ENCODE measurements at regions not wholly inside any gene's neighbourhood (a gene's known extent, or its start where the extent isn't known, plus 50 kb on each side); places are given as distances from the start of the nearest gene placed in this dataset.
"Not testable (repeated sequence)": the region's sequence is repeated elsewhere in the genome, so short reads cannot be mapped to it uniquely, and the experiment has no call there.

DNA sequence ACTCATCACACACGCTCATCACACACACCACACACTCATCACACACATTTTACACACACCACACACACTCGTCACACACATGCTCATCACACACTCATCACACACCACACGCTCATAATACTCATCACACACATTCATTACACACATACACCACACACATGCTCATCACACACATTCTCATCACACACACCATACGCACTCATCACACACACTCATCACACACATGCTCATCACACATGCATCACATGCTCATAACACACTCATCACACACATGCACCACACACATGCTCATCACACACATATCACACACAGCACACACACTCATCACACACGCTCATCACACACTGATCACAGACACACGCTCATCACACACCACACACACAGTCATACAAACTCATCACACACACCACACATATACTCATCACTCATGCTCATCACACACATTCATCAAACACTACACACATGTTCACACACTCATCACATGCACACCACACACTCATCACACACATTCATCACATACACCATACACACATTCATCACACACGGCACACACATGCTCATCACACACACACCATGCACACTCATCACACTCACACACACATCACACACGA is 247.1 kb upstream of the SGCG start:
- ATAC-seq = no peak
- H3K9me3 Mint-ChIP-seq = no peaks in the 10 kb centered on the region
- H3K4me3 Mint-ChIP-seq = no peak overlapping the region
- H3K27ac Mint-ChIP-seq = no peak overlapping the region
- no peaks in the 10 kb centered on the region for H3K4me1 Mint-ChIP-seq
- no peak for DNase-seq (ENCODE audit: low spot score in 2 of 2)
- no peaks in the 10 kb centered on the region for H3K36me3 Mint-ChIP-seq

DNA sequence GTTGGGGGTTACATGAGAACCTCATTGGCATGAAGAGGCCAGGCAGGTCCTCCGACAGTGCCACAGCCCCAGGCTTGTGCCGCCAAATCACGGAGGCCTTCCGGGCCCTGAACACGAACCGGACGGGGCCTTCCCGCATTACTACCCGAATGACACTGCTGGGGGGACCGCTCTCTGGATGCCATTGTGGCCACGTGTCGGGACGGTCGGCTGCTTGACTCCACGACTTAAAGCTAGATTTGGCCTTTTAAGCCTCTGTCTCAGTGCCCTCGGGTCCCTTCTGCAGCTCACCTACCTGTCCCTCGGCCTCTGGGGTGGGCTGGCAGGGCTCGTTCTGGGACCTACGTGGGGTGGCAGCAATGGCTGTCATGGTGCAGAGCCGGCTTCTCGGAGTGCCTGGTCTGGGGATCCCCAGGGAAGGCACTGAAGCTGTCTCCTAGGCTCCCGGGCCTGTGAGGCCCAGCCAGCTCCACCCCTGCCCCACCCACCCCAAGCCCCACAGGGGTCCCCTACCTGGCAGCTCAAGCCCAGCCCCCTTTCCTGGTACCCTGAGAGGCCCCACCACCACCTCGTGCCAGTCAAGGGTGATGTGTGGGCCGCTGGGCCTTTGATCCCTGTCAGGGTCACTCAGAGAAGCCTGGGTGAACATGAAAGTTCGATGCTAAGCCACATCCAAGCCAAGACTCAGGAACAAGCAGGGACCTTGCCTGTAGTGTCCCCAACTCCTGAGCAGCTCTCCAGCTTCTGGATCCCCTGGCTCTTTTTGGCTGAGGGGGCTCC is 245.8 kb upstream of the SGCG start:
- Mint-ChIP-seq H3K4me1 (no peaks in the 10 kb centered on the region), H3K4me3 (no peak overlapping the region), H3K9me3 (no peaks in the 10 kb centered on the region), H3K27ac (no peak overlapping the region), H3K36me3 (no peaks in the 10 kb centered on the region)
- no peak for DNase-seq (ENCODE audit: low spot score in 2 of 2)
- no peak for ATAC-seq

DNA sequence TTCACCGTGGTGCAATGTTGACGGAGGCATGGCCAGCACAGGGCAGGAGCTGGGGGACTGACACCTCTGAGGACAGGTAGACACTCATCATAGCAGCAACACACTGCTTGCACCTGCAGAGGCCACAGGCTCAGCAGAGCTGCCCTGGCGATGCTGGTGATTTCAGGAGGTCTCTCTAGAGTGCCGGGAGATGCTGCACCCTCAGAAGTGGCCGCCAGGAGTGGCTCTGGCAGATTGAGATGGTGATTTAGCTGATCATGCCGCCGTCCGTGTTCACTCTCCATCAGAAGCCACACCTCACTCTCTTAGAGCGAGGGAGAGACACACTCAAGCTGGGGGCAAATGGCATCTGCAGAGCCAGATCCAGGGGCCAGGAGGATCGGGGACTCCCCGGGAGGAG is 244.6 kb upstream of the SGCG start:
- no peak for ATAC-seq
- no peak for DNase-seq (ENCODE audit: low spot score in 2 of 2)
- Mint-ChIP-seq H3K36me3 (no peaks in the 10 kb centered on the region), H3K4me1 (no peaks in the 10 kb centered on the region), H3K9me3 (no peaks in the 10 kb centered on the region), H3K4me3 (no peak overlapping the region), H3K27ac (no peak overlapping the region)

DNA sequence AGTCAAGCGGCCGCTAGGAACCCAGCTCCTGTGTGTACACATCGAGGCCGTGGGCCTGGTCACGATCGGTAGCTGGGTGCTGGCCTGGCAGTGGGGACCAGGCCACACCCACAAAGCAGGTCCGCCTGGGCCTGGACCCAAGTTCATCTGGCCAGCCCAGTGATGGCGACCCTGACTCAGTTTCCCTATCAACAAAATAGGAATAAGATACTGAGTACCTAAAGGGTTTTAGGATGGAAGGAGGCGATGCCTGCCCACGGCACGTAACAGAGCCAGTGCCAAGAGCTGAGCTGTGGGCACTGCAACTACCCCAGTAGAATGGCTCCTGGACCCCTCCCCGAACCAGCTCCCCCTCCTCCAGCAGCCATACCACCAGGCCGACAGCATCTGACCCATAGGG is 243.5 kb upstream of the SGCG start:
- ATAC-seq = no peak
- H3K4me3 Mint-ChIP-seq = no peak overlapping the region
- no peak overlapping the region for H3K27ac Mint-ChIP-seq
- no peak for DNase-seq (ENCODE audit: low spot score in 2 of 2)
- H3K4me1 Mint-ChIP-seq = no peaks in the 10 kb centered on the region
- no peaks in the 10 kb centered on the region for H3K9me3 Mint-ChIP-seq
- H3K36me3 Mint-ChIP-seq = no peaks in the 10 kb centered on the region

DNA sequence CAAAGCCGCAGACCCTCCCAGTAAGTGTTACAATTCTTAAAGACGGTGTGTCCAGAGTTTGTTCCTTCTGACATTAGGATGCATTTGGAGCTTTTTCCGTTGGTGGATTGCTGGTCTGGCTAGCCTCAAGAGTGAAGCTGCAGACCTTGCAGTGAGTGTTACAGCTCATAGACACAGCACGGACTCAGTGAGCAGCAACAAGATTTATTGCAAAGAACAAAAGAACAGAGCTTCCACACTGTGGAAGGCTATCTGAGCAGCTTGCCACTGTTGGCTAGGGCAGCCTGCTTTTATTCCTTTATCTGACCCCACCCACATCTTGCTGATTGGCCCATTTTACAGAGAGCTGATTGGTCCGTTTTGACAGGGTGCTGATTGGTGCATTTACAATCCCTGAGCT is 242.8 kb upstream of the SGCG start:
- Mint-ChIP-seq H3K27ac (no peak overlapping the region), H3K4me1 (no peaks in the 10 kb centered on the region), H3K4me3 (no peak overlapping the region), H3K36me3 (no peaks in the 10 kb centered on the region), H3K9me3 (no peaks in the 10 kb centered on the region)
- DNase-seq (ENCODE audit: low spot score in 2 of 2) (peak in 1 of 2 donors; percentile 20), ATAC-seq (no peak)

DNA sequence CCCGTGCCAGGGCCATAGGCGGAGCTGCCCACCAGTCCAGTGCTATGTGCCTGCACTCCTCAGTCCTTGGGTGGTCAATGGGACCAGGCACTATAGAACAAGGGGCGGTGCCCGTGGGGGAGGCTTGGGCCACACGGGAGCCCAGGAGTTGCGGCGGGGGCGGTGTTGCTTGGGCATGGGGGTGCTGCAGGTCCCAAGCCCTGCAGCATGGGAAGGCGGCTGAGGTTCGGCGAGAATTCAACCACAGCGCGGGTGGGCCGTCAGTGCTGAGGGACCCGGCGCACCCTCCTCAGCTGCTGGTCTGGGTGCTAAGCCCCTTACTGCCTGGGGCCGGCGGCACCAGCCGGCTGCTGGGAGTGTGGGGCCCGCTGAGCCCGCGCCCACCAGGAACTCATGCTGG is 242.2 kb upstream of the SGCG start:
- H3K27ac Mint-ChIP-seq = no peak overlapping the region
- no peak overlapping the region for H3K4me3 Mint-ChIP-seq
- no peaks in the 10 kb centered on the region for H3K36me3 Mint-ChIP-seq
- ATAC-seq = no peak
- H3K4me1 Mint-ChIP-seq = no peaks in the 10 kb centered on the region
- no peaks in the 10 kb centered on the region for H3K9me3 Mint-ChIP-seq
- peak in 1 of 2 donors; percentile 6 for DNase-seq (ENCODE audit: low spot score in 2 of 2)

DNA sequence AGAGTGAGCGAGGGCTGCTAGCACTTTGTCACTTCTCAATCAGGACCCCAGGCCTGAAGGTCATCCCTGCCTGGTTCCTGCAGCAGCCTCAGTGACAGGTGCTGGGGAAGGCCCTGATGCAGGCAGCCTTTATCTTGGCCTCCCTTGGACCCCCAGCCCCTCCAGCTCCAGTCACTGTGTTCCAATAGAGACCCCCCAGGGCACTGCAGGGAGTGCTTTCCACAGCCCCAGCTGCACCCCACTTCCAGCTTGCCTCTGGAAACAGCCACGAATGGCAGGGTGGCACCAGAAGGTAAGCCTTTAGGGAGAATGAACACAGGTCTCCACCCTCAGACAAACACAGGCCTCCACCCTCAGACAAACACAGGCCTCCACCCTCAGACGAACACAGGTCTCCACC is 241.6 kb upstream of the SGCG start:
- no peak overlapping the region for H3K4me3 Mint-ChIP-seq
- no peaks in the 10 kb centered on the region for H3K4me1 Mint-ChIP-seq
- no peaks in the 10 kb centered on the region for H3K36me3 Mint-ChIP-seq
- ATAC-seq (no peak), DNase-seq (ENCODE audit: low spot score in 2 of 2) (peak in 1 of 2 donors; percentile 17)
- H3K27ac Mint-ChIP-seq = no peak overlapping the region
- no peaks in the 10 kb centered on the region for H3K9me3 Mint-ChIP-seq

DNA sequence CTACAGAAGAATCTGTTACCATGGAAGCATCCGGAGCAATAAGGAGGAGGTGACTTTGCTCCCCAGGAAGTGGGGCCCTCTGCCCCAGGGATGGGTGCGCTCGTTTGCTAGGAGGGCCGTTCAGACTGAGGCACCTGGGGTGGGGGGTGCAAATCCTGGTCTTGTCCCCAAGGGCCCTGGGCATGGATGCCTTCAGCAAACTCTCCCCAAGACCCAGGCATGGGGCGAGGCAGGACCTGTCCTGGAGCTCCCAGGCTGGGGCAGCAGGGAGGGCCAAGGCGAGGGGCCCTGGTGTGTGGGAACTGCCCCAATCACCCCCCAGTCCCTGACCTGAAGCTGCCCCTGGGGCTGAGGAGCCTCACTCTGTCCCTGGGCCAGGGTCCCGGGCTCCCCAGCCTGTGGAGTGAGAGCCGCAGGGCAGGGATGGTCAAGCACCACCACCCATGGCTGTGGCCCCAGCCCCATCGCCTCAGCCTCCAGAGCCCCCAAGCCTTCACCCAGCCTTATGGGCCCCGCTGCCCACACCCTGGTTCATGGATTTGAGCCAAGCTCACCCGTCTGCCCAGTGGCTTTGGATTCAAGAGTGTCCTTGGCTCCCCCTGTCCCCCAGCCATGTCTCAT is 240.6 kb upstream of the SGCG start:
- Mint-ChIP-seq H3K9me3 (no peaks in the 10 kb centered on the region), H3K4me1 (no peaks in the 10 kb centered on the region), H3K36me3 (no peaks in the 10 kb centered on the region), H3K4me3 (no peak overlapping the region), H3K27ac (no peak overlapping the region)
- DNase-seq (ENCODE audit: low spot score in 2 of 2) = no peak
- ATAC-seq = no peak

DNA sequence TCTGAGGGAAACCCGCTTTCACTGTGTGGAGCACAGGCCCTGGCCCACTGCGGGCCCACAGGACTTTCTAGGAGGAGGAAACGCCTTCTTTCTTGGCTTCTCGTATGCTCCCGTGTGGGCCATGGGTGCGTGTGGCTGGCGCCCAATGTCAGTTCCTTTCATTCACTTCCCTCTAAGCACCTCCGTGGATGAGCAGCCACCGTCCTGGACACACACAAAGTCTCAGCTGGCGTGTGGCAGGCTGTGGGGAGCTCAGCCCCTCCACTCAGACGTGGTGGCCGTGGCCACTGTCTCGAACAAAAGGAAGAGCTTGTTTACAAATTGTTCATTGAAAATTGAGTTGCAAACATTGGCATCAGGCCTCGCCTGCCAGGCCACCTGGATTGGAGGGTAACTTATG is 240.0 kb upstream of the SGCG start:
- H3K4me3 Mint-ChIP-seq = no peak overlapping the region
- H3K4me1 Mint-ChIP-seq = no peaks in the 10 kb centered on the region
- ATAC-seq (no peak), DNase-seq (ENCODE audit: low spot score in 2 of 2) (no peak)
- H3K36me3 Mint-ChIP-seq = no peaks in the 10 kb centered on the region
- H3K9me3 Mint-ChIP-seq = no peaks in the 10 kb centered on the region
- H3K27ac Mint-ChIP-seq = no peak overlapping the region

DNA sequence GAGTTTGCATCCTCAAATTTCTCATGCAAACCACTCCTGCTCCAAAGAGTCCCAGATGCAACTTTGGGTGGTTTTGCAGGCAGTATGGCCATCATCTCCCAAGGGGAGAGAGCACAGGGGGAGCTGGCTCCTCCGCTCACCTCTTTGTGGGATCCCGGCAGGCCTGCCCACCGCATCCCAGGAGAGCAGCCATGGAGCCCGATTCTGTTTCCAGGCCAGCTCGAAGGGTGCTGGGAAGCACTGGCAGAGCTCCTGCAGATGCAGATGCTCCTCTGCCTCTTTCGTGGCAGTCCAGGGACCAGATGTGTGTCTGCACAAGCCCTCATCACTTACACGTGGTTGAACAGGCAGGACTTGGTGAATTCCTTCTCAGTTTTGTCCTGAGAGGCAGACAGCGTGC is 239.3 kb upstream of the SGCG start:
- H3K36me3 Mint-ChIP-seq = not testable (repeated sequence)

DNA sequence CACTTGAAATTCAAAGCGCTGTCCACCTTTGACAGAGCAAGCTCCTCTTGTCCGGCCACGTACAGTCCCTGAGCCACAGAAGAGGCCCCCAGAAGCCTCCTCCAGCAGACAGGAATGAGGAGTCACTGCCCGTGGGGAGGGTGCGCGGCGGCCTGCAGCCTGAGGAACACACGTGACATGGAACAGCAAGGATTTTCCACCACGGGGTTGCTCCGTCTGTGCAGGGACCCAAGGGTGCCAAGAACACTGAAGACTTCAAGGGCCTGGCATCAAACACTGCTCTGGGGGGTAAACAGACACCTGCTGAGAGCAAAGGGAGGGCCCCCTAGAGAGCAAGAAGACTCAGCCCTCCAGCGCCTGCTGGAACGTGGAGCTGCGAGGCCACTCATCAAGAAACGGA is 237.9 kb upstream of the SGCG start:
- not testable (repeated sequence) for H3K9me3 Mint-ChIP-seq, ATAC-seq, H3K4me3 Mint-ChIP-seq, H3K36me3 Mint-ChIP-seq, H3K27ac Mint-ChIP-seq, H3K4me1 Mint-ChIP-seq
- DNase-seq (ENCODE audit: low spot score in 2 of 2) = peak in 1 of 2 donors; percentile 32

More for the DNA sequence above, 239.3 kb upstream of the SGCG start:
- H3K9me3 Mint-ChIP-seq, ATAC-seq, H3K4me3 Mint-ChIP-seq, H3K4me1 Mint-ChIP-seq, H3K27ac Mint-ChIP-seq: not testable (repeated sequence)
- DNase-seq (ENCODE audit: low spot score in 2 of 2) = peak in 1 of 2 donors; percentile 23

DNA sequence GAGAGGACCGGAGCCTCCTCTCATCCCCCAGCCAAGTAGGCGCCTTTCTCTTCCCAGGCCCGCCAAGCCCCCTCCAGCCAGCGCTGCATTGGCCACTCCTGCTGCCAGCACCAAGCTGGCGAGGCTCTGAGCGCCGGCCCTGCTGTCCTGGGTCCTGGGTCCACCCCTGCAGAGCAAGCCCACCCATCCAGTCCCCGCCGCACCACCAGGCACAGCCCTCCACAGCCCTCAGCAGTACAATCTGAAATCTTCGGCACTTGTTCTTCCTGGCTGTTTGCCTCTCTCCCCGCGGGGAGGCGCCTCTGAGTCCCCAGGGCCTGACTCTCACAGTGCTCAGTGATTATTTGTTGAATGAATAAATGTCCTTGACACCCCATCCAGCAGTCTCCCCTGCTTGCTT is 236.4 kb upstream of the SGCG start:
- H3K36me3 Mint-ChIP-seq = no peaks in the 10 kb centered on the region
- no peaks in the 10 kb centered on the region for H3K4me1 Mint-ChIP-seq
- no peaks in the 10 kb centered on the region for H3K9me3 Mint-ChIP-seq
- peak; percentile 17 for ATAC-seq
- H3K4me3 Mint-ChIP-seq = no peak overlapping the region
- DNase-seq (ENCODE audit: low spot score in 2 of 2) = peak in 1 of 2 donors; percentile 26
- no peak overlapping the region for H3K27ac Mint-ChIP-seq

DNA sequence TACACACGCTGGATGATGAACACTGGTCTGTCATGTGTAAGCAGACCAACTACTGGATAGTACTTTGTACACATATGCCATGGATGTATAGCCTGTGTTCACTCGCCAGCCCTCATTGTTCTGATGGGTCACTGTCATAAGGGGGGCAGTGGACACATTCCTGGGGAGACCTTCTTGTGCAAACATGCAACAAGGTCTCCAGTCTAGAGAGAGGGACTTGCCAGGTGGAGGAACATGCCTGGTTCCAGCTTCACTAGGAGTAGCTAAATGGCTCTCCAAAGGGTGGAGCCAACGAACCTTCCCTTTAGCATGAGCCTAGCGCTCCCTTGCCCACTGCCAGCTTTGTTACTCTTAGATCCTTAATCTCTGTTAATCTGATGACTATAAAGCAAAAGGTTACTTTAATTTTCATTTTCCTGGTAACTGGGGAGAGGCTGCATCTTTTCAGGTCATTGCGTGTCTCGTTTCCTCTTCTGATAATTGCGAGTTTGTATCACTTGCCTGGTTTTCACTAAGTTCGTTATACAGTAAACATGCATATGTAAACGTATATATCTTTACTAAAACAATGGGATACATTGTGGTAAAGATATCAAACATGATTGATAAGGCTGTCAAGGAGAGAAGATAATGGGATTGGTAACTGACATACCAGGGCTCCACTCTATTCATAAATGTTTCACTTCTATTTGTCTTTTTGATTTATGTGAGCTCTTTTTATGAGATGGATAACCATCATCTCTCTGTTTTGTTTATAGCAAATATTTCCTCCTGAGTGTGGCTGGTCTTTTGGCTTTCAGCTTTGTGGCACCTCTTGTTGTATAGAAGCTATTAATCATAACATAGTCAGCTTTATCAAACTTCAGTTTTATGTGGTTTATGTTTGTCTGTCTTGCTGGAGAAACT is 235.2 kb upstream of the SGCG start:
- Mint-ChIP-seq H3K4me1 (no peaks in the 10 kb centered on the region), H3K36me3 (no peaks in the 10 kb centered on the region), H3K4me3 (no peak overlapping the region), H3K9me3 (peaks cover 5% of the 10 kb centered on the region), H3K27ac (no peak overlapping the region)
- ATAC-seq (peak; percentile 12), DNase-seq (ENCODE audit: low spot score in 2 of 2) (no peak)

DNA sequence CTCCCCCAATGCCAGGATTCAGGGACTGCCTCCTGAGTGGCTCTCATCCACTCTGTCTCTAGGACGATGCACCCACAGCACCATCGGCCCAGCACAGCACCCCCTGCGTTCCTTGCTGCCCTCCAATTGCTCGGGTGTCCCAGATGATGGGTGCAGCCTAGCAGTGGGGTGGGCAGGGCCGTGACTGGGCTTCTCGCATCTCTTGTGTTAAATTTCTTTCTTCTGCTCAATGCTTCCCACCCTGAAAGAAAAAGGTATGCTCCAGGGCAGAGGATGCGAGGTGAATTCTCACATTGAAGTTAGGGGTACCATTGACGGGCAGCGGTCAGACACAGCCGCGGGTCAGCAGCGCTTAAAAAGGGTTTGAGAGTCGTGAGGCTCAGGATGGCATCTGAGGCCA is 232.4 kb upstream of the SGCG start:
- H3K27ac Mint-ChIP-seq = no peak overlapping the region
- peaks cover 12% of the 10 kb centered on the region for H3K9me3 Mint-ChIP-seq
- DNase-seq (ENCODE audit: low spot score in 2 of 2) (no peak), ATAC-seq (no peak)
- H3K4me3 Mint-ChIP-seq = no peak overlapping the region
- H3K4me1 Mint-ChIP-seq = no peaks in the 10 kb centered on the region
- H3K36me3 Mint-ChIP-seq = no peaks in the 10 kb centered on the region

DNA sequence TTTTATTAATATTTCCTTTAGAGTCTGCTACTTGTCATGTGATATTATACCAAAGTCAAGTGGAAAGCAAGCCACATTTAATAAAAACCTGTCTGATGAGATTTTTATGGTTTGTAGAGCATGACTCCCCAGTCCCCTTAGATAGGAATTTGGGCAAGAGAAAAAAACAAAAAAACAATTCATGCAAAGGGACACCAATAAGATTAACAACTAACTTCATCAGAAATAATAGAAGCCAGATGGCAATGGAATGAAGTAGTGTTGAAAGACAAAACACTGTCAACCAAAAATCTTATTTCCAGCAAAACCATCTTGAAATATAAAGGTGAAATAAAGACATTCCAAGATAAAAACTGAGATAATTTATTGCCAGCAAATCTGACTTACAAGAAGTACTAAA is 228.8 kb upstream of the SGCG start:
- ATAC-seq; H3K36me3 Mint-ChIP-seq; H3K27ac Mint-ChIP-seq; H3K4me1 Mint-ChIP-seq; DNase-seq (ENCODE audit: low spot score in 2 of 2); H3K4me3 Mint-ChIP-seq: not testable (repeated sequence)
- H3K9me3 Mint-ChIP-seq = peaks cover 12% of the 10 kb centered on the region

Data from stimulated activated effector memory CD8-positive, alpha-beta T cell treated with anti-CD3 and anti-CD28 coated beads, Interleukin-12 subunit alpha, Interleukin-12 subunit beta, amount 100 ng/mL, for 72 hours (primary cell).